ES-I3 (cell line): ENCODE measurements at regions not wholly inside any gene's neighbourhood (a gene's known extent, or its start where the extent isn't known, plus 50 kb on each side); places are given as distances from the start of the nearest gene placed in this dataset.
"Not testable (repeated sequence)": the region's sequence is repeated elsewhere in the genome, so short reads cannot be mapped to it uniquely, and the experiment has no call there.

Source experiments
- H3K36me3 ChIP-seq: 2 replicates; pipeline ENCODE4 v1.6.1; 2013; ENCODE audit warnings: mild to moderate bottlenecking, low read length, control low read depth, moderate library complexity; ENCODE audit not compliant: insufficient read depth
- H3K4me1 ChIP-seq: 2 replicates; pipeline ENCODE4 v1.6.1; 2013; ENCODE audit warnings: mild to moderate bottlenecking, control low read depth, low read length; ENCODE audit not compliant: insufficient read depth
- H3K9ac ChIP-seq: 2 replicates; pipeline ENCODE4 v1.6.1; 2013; ENCODE audit warnings: low read depth, mild to moderate bottlenecking, low read length, moderate library complexity
- H3K9me3 ChIP-seq: 2 replicates; pipeline ENCODE4 v1.6.1; 2013; ENCODE audit warnings: mild to moderate bottlenecking, low read length, moderate library complexity; ENCODE audit not compliant: control insufficient read depth, insufficient read depth

GRCh38 chr7:138397071-138397433 lies 63.0 kb upstream of the TRIM24 start:
- H3K4me1 ChIP-seq, H3K9ac ChIP-seq, H3K9me3 ChIP-seq: not testable (repeated sequence)

GRCh38 chr7:138398857-138399256 lies 61.2 kb upstream of the TRIM24 start:
- Histone ChIP-seq H3K9me3 (no peaks in the 10 kb centered on the region), H3K36me3 (no peaks in the 10 kb centered on the region), H3K4me1 (no peaks in the 10 kb centered on the region), H3K9ac (no peak overlapping the region)

More at GRCh38 chr7:138397071-138397433, 63.0 kb upstream of the TRIM24 start:
- not testable (repeated sequence) for H3K36me3 ChIP-seq

- H3K36me3 ChIP-seq: no peaks in the 10 kb centered on the region
- no peaks in the 10 kb centered on the region for H3K4me1 ChIP-seq
- H3K9ac ChIP-seq: no peak overlapping the region
- no peaks in the 10 kb centered on the region; the same call in 1 of the 2 replicates for H3K9me3 ChIP-seq
Measured at GRCh38 chr7:138400400-138400886, 59.6 kb upstream of the TRIM24 start.

GRCh38 chr7:138402749-138403148 lies 57.3 kb upstream of the TRIM24 start:
- peaks cover 3% of the 10 kb centered on the region; the same call in 1 of the 2 replicates for H3K9me3 ChIP-seq
- H3K36me3 ChIP-seq: no peaks in the 10 kb centered on the region
- H3K9ac ChIP-seq: no peak overlapping the region
- no peaks in the 10 kb centered on the region for H3K4me1 ChIP-seq

- H3K9ac ChIP-seq: no peak overlapping the region
- no peaks in the 10 kb centered on the region for H3K36me3 ChIP-seq
- no peaks in the 10 kb centered on the region for H3K4me1 ChIP-seq
- peaks cover 3% of the 10 kb centered on the region; the same call in 1 of the 2 replicates for H3K9me3 ChIP-seq
Measured at GRCh38 chr7:138405496-138405895, 54.6 kb upstream of the TRIM24 start.

- Histone ChIP-seq H3K4me1 (no peaks in the 10 kb centered on the region), H3K36me3 (no peaks in the 10 kb centered on the region), H3K9me3 (peaks cover 3% of the 10 kb centered on the region; the same call in 1 of the 2 replicates), H3K9ac (no peak overlapping the region)
Measured at GRCh38 chr7:138407792-138408191, 52.3 kb upstream of the TRIM24 start.
